HG03135 (cell line): ENCODE measurements at regions not wholly inside any gene's neighbourhood (a gene's known extent, or its start where the extent isn't known, plus 50 kb on each side); places are given as distances from the start of the nearest gene placed in this dataset.

Experiments used
- ATAC-seq: cut with Tn5 transposase; IDR thresholded peaks from one replicate; pipeline ENCODE4 v1.9.1; 2021; ENCODE audit warnings: mild to moderate bottlenecking, moderate library complexity; ENCODE audit not compliant: unreplicated experiment

GRCh38 chr14:96617635-96618034, 115.5 kb downstream of the PAPOLA start:
- ATAC-seq = no peak

- no peak for ATAC-seq
Measured at GRCh38 chr14:96622926-96623325, 120.7 kb downstream of the PAPOLA start.

GRCh38 chr14:96623676-96624484, 121.7 kb downstream of the PAPOLA start:
- ATAC-seq = no peak

- ATAC-seq = no peak
Measured at GRCh38 chr14:96624661-96625425, 122.7 kb downstream of the PAPOLA start.

GRCh38 chr14:96625426-96625985, 123.3 kb downstream of the PAPOLA start:
- ATAC-seq = no peak

GRCh38 chr14:96626121-96626768, 124.1 kb downstream of the PAPOLA start:
- no peak for ATAC-seq

GRCh38 chr14:96626916-96627315, 124.7 kb downstream of the PAPOLA start:
- no peak for ATAC-seq

GRCh38 chr14:96627386-96627785, 125.2 kb downstream of the PAPOLA start:
- no peak for ATAC-seq

GRCh38 chr14:96627811-96628775, 125.9 kb downstream of the PAPOLA start:
- ATAC-seq = no peak

GRCh38 chr14:96629082-96629481, 126.9 kb downstream of the PAPOLA start:
- no peak for ATAC-seq

- ATAC-seq = no peak
Measured at GRCh38 chr14:96629558-96630222, 127.5 kb downstream of the PAPOLA start.

- no peak for ATAC-seq
Measured at GRCh38 chr14:96630281-96630680, 128.1 kb downstream of the PAPOLA start.

GRCh38 chr14:96631030-96631429, 128.8 kb downstream of the PAPOLA start:
- no peak for ATAC-seq

- ATAC-seq = no peak
Measured at GRCh38 chr14:96631621-96632362, 129.6 kb downstream of the PAPOLA start.

- ATAC-seq = no peak
Measured at GRCh38 chr14:96632363-96632758, 130.2 kb downstream of the PAPOLA start.

GRCh38 chr14:96633096-96633495, 130.9 kb downstream of the PAPOLA start:
- ATAC-seq = no peak

GRCh38 chr14:96634481-96634880, 132.3 kb downstream of the PAPOLA start:
- ATAC-seq = no peak

GRCh38 chr14:96634896-96635295, 132.7 kb downstream of the PAPOLA start:
- no peak for ATAC-seq

- ATAC-seq = no peak
Measured at GRCh38 chr14:96635850-96636249, 133.7 kb downstream of the PAPOLA start.
